SK-N-SH treated with all-trans-retinoic acid at 6 μM for 48 hours (cell line): ENCODE measurements at regions not wholly inside any gene's neighbourhood (a gene's known extent, or its start where the extent isn't known, plus 50 kb on each side); places are given as distances from the start of the nearest gene placed in this dataset.

Source experiments
- ARNTL ChIP-seq: fragments of 450-650 bp; formaldehyde crosslinking; IDR thresholded peaks from 2 replicates; pipeline ENCODE4 v1.5.0; 2020; ENCODE audit warnings: low read depth, mild to moderate bottlenecking, moderate library complexity, borderline replicate concordance
- ESRRG ChIP-seq: fragments of 250-450 bp; sonication (Bioruptor Pico); IDR thresholded peaks from 2 replicates; pipeline ENCODE4 v1.6.1; 2021; ENCODE audit warnings: mild to moderate bottlenecking
- PATZ1 ChIP-seq: fragments of 250-450 bp; sonication (Bioruptor Pico); IDR thresholded peaks from 2 replicates; pipeline ENCODE4 v1.8.0; 2020; ENCODE audit warnings: mild to moderate bottlenecking, moderate library complexity, borderline replicate concordance
- RARB ChIP-seq: fragments of 250-450 bp; sonication (Bioruptor Pico); IDR thresholded peaks from 2 replicates; pipeline ENCODE4 v1.8.0; 2021; ENCODE audit warnings: mild to moderate bottlenecking, moderate library complexity
- ZNF70 ChIP-seq: fragments of 450-650 bp; formaldehyde crosslinking; IDR thresholded peaks from 2 replicates; pipeline ENCODE4 v1.5.0; 2020; ENCODE audit warnings: mild to moderate bottlenecking, moderate library complexity
- ZNF8 ChIP-seq: fragments of 450-650 bp; formaldehyde crosslinking; IDR thresholded peaks from 2 replicates; pipeline ENCODE4 v1.5.0; 2020; ENCODE audit warnings: mild to moderate bottlenecking, moderate library complexity

GRCh38 chr1:218537122-218537913 lies 192.2 kb downstream of the TGFB2 start:
- TF ChIP-seq RARB (CRISPR knock-in tag): no peak
- TF ChIP-seq PATZ1 (CRISPR knock-in tag): no peak
- no peak for TF ChIP-seq ESRRG (CRISPR knock-in tag)
- TF ChIP-seq ZNF70 (CRISPR knock-in tag): no peak
- TF ChIP-seq ARNTL: no peak
- TF ChIP-seq ZNF8 (CRISPR knock-in tag): no peak
